ENCODE measurements at regions not wholly inside any gene's neighbourhood (a gene's known extent, or its start where the extent isn't known, plus 50 kb on each side); places are given as distances from the start of the nearest gene placed in this dataset.
"Not testable (repeated sequence)": the region's sequence is repeated elsewhere in the genome, so short reads cannot be mapped to it uniquely, and the experiment has no call there.

GRCh38 chr5:99471178-99471577 lies 542.4 kb upstream of the CHD1 start:
- not testable (repeated sequence) for TF ChIP-seq CTCF (conservative IDR thresholded peaks at IDR 0.05; ENCODE audit: low read length); EZH2phosphoT487 (IDR thresholded peaks at IDR 0.05; ENCODE audit: borderline replicate concordance, low read depth, low read length)
